Transverse colon (tissue), 4 donors: ENCODE measurements at regions not wholly inside any gene's neighbourhood (a gene's known extent, or its start where the extent isn't known, plus 50 kb on each side); places are given as distances from the start of the nearest gene placed in this dataset.

Experiments used
- CTCF ChIP-seq, 5 experiments: fragments of 200-600 bp in 3 of 5; fragments of 450-650 bp in 2 of 5; sonication (generic) in 3 of 5; IDR thresholded peaks; 1 replicate in 2 of 5; 2 replicates in 3 of 5; pipeline ENCODE4 v1.5.1; 2016 to 2017; ENCODE audit warnings: antibody characterized with exemption in 5 of 5, inconsistent platforms in 3 of 5, mild to moderate bottlenecking in 2 of 5, moderate library complexity in 1 of 5
- EP300 ChIP-seq: sonication (generic); formaldehyde crosslinking; IDR thresholded peaks from one replicate; pipeline ENCODE4 v1.6.1; 2017; ENCODE audit warnings: antibody characterized with exemption, low read depth
- POLR2AphosphoS5 ChIP-seq, 3 donors: sonication (generic); formaldehyde crosslinking; IDR thresholded peaks; one replicate each; pipeline ENCODE4 v1.6.1; 2016; ENCODE audit warnings: antibody characterized with exemption in 3 of 3

- TF ChIP-seq CTCF (IDR thresholded peaks at IDR 0.05), result no peak
- TF ChIP-seq POLR2AphosphoS5 (IDR thresholded peaks at IDR 0.05), result no peak
- TF ChIP-seq EP300, result no peak
Observed at GRCh38 chr4:27161191-27161590, 300.6 kb downstream of the STIM2 start.
